Limb (tissue), 2 donors: ENCODE measurements at regions not wholly inside any gene's neighbourhood (a gene's known extent, or its start where the extent isn't known, plus 50 kb on each side); places are given as distances from the start of the nearest gene placed in this dataset.
"Not testable (repeated sequence)": the region's sequence is repeated elsewhere in the genome, so short reads cannot be mapped to it uniquely, and the experiment has no call there.

Source experiments
- DNase-seq, 2 donors: peaks; one replicate each; pipeline ENCODE4 v3.0.0-alpha.2; 2016; ENCODE audit errors: extremely low spot score in 2 of 2

DNA sequence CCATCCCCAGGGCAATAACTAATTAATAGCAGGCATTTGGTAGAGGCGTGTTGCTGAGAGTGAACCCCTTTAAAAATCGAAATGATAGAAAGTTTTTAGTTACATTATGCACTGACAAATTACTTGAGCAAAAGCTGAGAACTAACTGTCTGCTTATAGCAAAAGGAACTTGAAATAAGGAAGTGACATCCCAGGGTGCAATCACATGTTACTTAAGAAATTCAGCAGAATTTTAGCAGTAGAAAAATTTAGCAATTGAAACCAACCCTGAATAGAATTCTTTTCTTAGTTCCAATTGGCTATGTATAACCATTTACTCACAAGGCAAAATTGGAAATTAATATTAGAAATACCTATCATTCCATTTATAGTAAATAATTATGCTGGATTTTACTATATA is 139.5 kb upstream of the SAMSN1 start:
- no peak for DNase-seq

DNA sequence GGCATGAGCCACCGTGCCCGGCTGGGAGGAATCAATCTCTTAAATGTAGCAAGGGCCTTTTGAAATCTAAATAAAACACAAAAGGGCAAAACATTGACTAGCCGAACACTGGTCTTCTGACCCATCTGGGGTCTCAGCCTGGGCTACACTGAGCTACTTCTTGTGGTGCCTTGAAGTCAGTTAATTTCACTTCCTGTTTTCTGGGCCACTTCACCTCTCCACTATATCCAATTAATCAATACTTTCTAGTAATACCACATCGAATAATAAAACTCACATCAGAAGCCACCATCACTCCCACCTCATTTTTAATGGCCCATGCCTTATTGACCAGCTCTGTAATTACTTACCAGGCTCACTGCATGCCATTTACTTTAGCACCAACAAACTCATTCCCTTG is 138.0 kb upstream of the SAMSN1 start:
- DNase-seq: no peak

DNA sequence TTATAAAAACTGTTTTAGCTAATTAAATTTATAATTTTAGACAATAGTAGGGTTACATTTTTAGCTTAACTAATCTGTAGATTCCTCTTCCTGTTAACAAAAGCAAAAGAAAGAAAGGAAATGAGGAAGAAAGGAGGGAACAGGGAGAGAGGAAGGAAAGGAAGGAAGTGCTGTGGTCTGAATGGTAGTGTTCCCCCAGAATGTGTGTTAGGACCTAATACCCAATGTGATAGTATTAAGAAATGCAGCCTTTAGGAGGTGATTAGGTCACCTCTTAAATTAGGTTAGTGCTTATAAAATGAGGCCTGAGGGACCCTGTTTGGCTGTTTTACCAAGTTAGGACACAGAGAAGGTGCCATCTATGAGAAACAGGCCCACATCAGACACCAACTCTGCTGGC is 136.9 kb upstream of the SAMSN1 start:
- no peak for DNase-seq

DNA sequence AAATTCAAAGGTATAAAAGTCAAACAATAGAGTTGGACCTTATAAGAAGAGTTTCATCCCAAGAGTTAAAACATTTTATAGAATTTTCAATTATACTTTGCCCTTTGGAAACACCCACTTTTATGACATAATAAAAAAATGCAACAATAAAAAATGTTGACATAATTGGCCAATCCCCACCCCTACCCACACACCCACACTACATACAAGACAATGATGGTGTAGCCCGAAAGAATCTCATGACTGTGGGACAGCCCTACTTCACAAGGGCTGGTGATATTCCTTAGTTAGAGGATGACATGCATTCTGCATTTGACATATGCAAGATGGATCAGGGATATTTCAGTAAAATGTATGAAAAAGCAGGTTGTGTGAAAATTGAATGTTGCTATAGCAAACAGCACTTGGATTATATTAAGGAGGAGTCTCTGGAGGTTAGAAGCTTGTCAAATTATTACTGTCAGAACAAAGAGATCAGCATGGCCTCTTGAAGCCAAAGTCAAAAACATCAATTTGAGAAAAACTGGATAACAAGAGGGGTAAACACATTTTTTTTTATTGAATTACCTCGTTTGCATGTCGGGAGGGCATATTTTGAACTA is 133.0 kb upstream of the SAMSN1 start:
- DNase-seq: no peak

DNA sequence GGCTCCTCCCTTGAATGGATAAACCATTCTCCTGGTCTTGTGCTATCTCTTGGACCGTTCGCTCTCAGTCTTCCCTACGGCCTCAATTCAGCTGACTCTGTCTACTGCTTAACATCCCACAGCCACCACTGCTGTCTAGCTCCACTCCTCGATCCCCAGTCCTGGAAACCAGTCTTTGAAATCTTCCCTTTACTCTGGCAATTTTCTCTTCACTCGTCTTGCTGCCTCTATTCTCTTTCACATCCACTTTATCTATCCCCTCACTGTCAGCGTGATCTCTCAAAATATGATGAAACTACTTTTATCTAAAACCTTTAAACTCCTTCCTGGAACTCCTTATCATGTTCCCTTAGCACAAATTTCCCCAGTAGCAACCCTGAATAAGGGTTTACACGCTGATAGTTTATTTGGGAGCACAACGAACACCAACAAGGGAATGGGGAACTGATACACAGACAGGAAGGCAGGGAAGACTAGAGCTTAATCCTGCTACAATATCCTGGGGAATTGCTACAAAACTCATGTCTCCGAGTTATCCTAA is 131.6 kb upstream of the SAMSN1 start:
- no peak for DNase-seq

- DNase-seq: no peak
These were observed 130.9 kb upstream of the SAMSN1 start for GRCh38 chr21:14677013-14677412.

DNA sequence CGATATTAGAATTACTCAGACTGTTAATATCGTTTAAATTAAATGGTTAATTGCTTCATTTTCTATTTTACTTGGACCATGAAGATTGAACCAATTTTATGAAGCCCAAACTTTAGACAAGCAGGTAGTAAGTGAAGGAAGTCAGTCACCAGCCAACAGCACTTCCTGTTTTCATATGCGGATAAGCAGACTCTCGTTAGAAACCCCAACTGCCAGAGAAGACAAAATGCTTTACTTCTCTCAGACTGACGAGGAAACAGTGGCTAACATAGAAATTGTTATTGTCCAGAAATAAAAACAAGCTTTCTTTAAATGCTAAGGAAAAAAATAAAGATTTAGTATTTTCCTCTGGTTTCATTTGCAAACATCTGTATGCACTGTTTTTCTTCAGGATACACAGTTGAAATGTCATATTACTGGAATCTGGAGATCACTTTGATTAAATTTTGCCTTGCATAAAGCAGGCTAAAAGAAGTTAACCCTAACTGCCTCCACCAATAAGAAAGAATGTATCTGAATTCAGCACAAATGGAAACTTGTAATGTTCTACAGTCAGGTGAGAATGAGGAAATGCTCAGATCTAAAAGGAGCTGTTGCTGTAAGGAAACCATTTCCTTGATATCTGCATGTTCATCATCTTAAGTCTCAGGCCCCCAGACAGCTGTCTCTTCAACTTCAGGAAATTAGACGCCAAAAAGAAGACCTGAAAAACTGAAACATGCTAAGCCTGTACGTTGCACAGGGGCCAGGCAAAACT is 129.8 kb upstream of the SAMSN1 start:
- DNase-seq: no peak

GRCh38 chr21:14673649-14674048 is 127.5 kb upstream of the SAMSN1 start:
- DNase-seq: no peak

DNA sequence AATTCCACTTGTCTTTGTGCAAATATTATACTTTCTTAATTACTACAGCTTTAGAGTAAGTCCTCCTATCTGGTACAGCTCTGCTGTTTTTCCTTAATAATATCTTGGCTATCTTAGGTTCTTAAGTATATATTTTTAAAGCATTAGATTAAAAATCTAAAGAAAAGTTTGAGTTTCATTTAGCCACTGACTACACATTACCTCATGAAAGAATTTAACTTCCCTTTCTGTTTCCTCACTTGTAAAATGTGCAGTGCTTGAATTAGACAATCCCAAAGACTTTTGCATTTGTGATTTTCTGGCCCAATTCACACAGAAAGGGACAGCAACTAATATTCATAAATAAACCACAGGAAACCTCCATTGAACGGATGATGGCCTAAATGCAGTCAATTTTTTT is 126.4 kb upstream of the SAMSN1 start:
- no peak for DNase-seq

- DNase-seq: no peak
These were observed 124.3 kb upstream of the SAMSN1 start for GRCh38 chr21:14670409-14670808.

GRCh38 chr21:14669092-14669491 is 123.0 kb upstream of the SAMSN1 start:
- not testable (repeated sequence) for DNase-seq

DNA sequence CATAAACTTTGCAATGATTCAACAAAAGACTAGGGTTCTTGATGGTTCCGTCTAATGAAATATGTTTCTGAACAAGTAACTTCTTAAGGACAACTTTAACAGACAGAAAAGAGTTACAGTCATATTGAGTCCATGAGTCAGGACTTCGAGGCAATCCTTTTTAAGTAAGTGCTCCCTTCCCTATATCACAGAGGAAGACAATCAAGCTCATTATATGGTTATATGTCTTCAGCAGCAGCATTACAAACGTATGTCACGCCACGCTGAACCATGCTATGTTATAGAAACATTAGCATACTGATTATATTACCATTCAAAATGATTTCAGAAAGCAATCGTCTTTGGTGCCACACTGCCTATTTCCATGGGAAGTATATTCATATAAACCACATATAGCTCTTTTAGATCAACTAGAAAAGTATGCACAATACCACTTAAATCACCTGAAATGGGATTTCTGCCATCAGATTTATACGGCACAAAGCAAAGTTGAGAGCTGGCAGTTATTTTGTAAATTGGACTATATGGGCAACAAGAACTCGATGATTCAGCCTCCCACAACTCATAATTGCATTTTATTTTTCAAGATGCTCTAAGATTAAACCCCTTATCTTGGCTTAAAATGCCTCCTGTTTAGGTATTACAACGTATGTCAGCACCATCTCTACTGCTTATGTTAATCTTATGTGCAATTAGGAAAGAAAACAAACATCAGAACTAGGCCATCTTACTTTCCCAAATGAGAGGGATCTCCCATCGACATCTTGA is 111.3 kb upstream of the SAMSN1 start:
- DNase-seq: no peak

DNA sequence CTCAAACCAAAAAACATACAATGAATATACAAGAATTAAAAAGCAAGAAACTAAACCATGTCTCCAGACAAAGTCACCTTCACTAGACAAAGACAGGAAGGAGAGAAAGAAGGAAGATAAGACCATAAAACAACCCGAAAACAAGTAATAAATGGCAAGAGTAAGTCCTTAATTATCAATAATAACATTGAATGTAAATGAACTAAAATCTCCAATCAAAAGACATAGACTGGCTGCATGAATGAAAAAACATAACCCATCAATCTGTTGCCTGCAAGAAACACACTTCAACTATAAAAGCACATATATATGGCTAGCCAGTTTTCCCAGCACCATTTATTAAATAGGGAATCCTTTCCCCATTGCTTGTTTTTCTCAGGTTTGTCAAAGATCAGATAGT is 100.8 kb upstream of the SAMSN1 start:
- DNase-seq: no peak

GRCh38 chr21:14645702-14646101 is 99.6 kb upstream of the SAMSN1 start:
- DNase-seq: no peak

GRCh38 chr21:14632359-14632758 is 86.2 kb upstream of the SAMSN1 start:
- DNase-seq: no peak

DNA sequence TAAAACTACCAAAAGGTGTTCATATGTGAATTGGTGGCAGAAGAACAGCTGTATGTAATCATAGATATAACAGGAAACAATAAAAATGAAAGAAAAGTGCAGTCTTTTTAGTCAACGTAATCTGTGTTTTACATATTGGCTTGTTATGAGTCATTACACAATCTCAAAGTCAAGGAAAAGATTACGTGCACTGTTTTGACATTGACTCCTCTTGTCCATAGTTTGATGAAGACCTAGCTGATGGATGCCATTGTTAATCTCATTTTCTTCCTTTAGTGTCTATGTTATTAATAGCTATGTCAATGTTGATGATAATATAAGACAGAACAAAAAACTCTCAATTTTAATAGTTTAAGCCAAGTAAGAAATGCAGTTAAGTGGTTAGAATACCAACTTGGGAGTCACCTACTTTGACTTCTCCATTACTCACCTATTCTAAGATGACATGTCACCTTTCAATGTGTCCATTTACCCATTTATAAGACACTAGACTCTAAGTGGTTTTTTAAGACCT is 84.5 kb upstream of the SAMSN1 start:
- no peak for DNase-seq

- DNase-seq: no peak
These were observed 83.3 kb upstream of the SAMSN1 start for GRCh38 chr21:14629461-14629860.

DNA sequence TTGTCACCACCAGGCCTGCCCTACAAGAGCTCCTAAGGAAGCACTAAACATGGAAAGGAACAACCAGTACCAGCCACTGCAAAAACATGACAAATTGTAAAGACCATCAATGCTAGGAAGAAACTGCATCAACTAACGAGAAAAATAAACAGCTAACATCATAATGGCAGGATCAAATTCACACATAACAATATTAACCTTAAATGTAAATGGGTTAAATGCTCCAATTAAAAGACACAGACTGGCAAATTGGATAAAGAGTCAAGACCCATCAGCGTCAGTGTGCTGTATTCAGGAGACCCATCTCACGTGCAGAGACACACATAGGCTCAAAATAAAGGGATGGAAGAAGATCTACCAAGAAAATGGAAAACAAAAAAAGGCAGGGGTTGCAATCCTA is 77.0 kb upstream of the SAMSN1 start:
- DNase-seq: not testable (repeated sequence)

DNA sequence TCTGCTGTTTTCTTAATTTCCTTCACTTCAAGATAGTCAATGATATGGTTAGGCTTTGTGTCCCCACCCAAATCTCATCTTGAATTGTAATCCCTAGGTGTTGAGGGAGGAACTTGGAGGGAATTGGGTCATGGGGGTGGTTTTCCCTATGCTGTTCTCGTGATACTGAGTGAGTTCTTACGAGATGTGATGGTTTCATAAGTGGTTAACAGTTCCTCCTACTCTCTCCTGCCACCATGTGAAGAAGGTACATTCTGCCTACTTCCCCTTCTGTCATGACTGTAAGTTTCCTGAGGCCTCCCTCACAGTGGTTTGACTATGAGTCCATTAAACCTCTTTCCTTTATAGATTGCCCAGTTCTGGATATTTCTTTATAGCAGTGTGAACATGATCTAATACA is 74.0 kb upstream of the SAMSN1 start:
- DNase-seq: no peak

GRCh38 chr21:14617871-14618270 is 71.8 kb upstream of the SAMSN1 start:
- DNase-seq: no peak

DNA sequence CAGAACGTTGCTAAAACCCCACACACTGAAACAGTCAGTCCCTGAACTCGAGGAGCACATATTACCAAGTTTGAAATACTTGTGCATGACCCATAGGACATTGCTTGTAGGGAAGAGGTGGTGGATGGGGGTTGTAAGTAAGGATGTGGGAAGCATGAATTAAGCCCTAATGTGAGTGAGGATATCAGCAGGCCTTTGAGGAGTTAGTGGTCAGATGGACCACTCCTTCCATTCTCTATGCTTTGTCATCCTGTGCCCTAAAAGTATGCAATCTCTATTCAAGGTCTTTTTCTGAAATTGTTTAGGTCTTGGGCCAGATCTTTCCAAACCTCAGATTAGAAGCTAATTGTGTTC is 70.9 kb upstream of the SAMSN1 start:
- DNase-seq: no peak

GRCh38 chr21:14616380-14617039 is 70.4 kb upstream of the SAMSN1 start:
- no peak for DNase-seq
